HG03520 (cell line): ENCODE measurements at regions not wholly inside any gene's neighbourhood (a gene's known extent, or its start where the extent isn't known, plus 50 kb on each side); places are given as distances from the start of the nearest gene placed in this dataset.

ENCODE experiments used
- ATAC-seq: cut with Tn5 transposase; IDR thresholded peaks from one replicate; pipeline ENCODE4 v1.9.1; 2021; ENCODE audit warnings: mild to moderate bottlenecking, moderate library complexity; ENCODE audit not compliant: unreplicated experiment

DNA sequence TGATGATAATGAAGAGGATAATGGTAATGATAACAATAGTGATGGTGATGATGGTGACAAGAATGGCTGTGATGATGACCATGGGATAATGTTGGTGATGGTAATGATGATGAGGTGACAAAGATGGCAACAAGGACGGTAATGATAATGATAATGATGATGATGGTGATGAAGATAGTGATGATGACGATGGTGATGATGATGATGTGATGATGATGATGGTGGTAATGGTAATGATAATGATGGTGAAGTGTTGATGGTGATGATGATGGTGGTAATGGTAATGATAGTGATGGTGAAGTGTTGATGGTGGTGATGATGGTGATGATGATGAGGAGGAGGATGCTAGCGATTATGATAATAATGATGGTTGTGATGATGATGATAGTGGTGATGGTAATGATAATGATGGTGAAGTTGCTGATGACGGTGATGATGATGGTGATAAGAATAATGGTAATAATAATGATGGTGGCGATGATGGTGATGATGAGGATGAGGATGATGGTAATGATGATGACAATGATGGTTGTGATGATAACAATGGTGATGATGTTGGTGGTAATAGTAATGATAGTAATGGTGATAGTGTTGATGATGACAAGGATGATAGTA, 54.7 kb upstream of the OPCML start:
- no peak for ATAC-seq

DNA sequence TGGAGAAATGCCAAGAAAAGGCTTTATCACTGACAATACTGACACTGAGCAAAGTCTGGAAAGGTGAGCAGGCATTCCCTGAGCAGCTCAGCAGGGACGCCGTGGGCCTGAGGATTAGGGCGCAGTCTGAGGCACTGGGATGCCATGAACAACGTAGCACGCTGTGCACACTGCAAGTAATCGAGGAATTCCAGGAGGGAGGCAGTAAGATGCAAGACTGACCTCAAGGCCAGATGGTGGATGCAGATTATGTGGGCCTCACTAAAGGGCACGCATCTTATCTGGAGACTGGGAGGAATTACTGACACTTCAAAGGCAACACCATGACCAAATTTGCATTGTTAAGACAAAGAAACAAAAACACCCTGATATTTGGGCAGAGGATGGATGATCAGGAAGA, 50.4 kb upstream of the OPCML start:
- ATAC-seq, result no peak

DNA sequence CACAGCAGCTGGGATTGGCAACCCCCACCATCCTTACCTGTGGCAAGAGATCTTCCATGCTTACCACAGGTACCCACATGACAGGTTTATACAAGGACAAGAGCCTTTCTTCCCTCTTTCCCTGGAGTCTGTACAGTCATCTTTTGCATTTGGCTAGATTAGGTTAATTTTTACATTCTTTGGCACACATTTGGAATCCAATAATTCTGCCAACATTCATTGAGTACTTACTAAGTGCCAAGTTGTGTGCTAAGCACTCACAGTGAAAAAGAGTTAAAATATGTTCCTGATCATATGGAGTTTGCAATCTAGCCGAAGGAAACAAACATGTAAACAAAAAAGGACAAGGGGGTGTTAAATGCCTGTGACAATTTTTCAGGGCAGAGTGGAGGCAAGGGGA, 50.0 kb upstream of the OPCML start:
- no peak for ATAC-seq
